ENCODE measurements at regions not wholly inside any gene's neighbourhood (a gene's known extent, or its start where the extent isn't known, plus 50 kb on each side); places are given as distances from the start of the nearest gene placed in this dataset.

- H4K20me1 ChIP-seq (replicated peaks; ENCODE audit: insufficient read depth), result no peaks in the 10 kb centered on the region
- peaks cover 2% of the 10 kb centered on the region for H3K27me3 Mint-ChIP-seq (ENCODE audit: insufficient read depth, low read depth, poor library complexity)
- no peaks in the 10 kb centered on the region for H3F3A ChIP-seq (replicated peaks; ENCODE audit: low read depth)
- no peaks in the 10 kb centered on the region for H3K9me3 Mint-ChIP-seq
- no peaks in the 10 kb centered on the region for H3K36me3 Mint-ChIP-seq (ENCODE audit: low read depth)
- H3K36me3 ChIP-seq (ENCODE audit: insufficient read depth), result no peaks in the 10 kb centered on the region
- H2AFZ ChIP-seq, result no peak overlapping the region
- 0 out of 3 replicates have a peak, but pooled peaks cover 6% of the 10 kb centered on the region for H3K4me1 Mint-ChIP-seq
- H3K4me3 Mint-ChIP-seq, result no peak overlapping the region
- no peak overlapping the region for H3K4me3 ChIP-seq
- peaks cover 3% of the 10 kb centered on the region; the same call in 1 of the 2 replicates for H3K9me2 ChIP-seq (ENCODE audit: insufficient read depth)
- ATAC-seq (no peak), DNase-seq (ENCODE audit: low spot score) (no peak)
- no peak overlapping the region for H3K27ac Mint-ChIP-seq
- H3K4me2 ChIP-seq, result no peak overlapping the region
- TF ChIP-seq ZNF114 (CRISPR knock-in tag; IDR thresholded peaks at IDR 0.05), result no peak
- TF ChIP-seq ZNF331 (CRISPR knock-in tag; IDR thresholded peaks at IDR 0.05; ENCODE audit: low read depth), result no peak
- TF ChIP-seq REST (IDR thresholded peaks at IDR 0.05; ENCODE audit: unreplicated experiment), result no peak
- TF ChIP-seq EZH2 (IDR thresholded peaks at IDR 0.05; ENCODE audit: low read depth, unreplicated experiment), result no peak
- TF ChIP-seq POLR2AphosphoS5 (IDR thresholded peaks at IDR 0.05; ENCODE audit: low read depth), result no peak
- TF ChIP-seq EZH2phosphoT487 (IDR thresholded peaks at IDR 0.05; ENCODE audit: unreplicated experiment), result no peak
- no peak for TF ChIP-seq ZNF462 (CRISPR knock-in tag; IDR thresholded peaks at IDR 0.05)
- TF ChIP-seq NANOG (IDR thresholded peaks at IDR 0.05; ENCODE audit: borderline replicate concordance), result no peak
- TF ChIP-seq CREB1 (CRISPR knock-in tag; IDR thresholded peaks at IDR 0.05; ENCODE audit: low read depth), result no peak
- TF ChIP-seq CTCF (conservative IDR thresholded peaks at IDR 0.05; ENCODE audit: low read depth in 2 of 2), result no peak
- TF ChIP-seq JUNB (IDR thresholded peaks at IDR 0.05; ENCODE audit: unreplicated experiment), result no peak
- TF ChIP-seq ETS1 (IDR thresholded peaks at IDR 0.05), result no peak
- no peak for TF ChIP-seq STAT1 (IDR thresholded peaks at IDR 0.05; ENCODE audit: unreplicated experiment)
- no peaks in the 10 kb centered on the region for H3K27me3 ChIP-seq (ENCODE audit: insufficient read depth)
- no peak overlapping the region for H3K27ac ChIP-seq (ENCODE audit: low read depth)
- H3K4me1 ChIP-seq (ENCODE audit: insufficient read depth), result peaks cover 9% of the 10 kb centered on the region; the same call in 1 of the 2 replicates
- no peaks in the 10 kb centered on the region for H3K79me2 ChIP-seq (replicated peaks; ENCODE audit: insufficient read depth)
Observed at GRCh38 chr11:128297091-128297651, 290.2 kb downstream of the ETS1 start.

Data from GM23338 (cell line).